ENCODE measurements at regions not wholly inside any gene's neighbourhood (a gene's known extent, or its start where the extent isn't known, plus 50 kb on each side); places are given as distances from the start of the nearest gene placed in this dataset.

DNA sequence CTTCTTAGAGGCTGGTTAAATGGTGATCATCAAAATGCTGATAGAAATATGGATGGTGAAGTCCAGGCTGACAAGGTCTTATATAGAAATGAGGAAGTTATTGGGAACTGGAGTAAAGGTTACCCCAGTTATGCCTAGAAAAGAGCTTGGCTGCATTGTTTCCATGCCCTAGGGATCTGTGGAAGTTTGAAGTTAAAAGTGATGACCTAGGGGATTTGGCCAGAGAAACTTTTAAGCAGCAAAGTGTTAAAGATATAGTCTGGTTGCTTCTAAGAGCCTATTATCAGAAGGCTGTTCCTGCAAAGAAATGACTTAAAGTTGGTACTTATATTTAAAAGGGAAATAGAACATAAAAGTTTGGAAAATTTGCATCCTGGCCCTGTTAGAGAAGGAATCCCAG lies 200.3 kb downstream of the ICE1 start:
- Mint-ChIP-seq H3K9me3 (peaks cover 5 to 7% of the 10 kb centered on the region in 2 donors), H3K36me3 (no peaks in the 10 kb centered on the region), H3K4me3 (no peak overlapping the region), H3K4me1 (no peaks in the 10 kb centered on the region), H3K27ac (no peak overlapping the region), H3K27me3 (ENCODE audit: low read depth in 2 of 2) (peaks cover under 1 to 3% of the 10 kb centered on the region in 2 donors)
- Histone ChIP-seq H3K27ac (ENCODE audit: low read length) (no peak overlapping the region), H3K4me3 (ENCODE audit: low read length) (no peak overlapping the region), H3K4me1 (ENCODE audit: control insufficient read depth, insufficient read depth, low read length) (no peaks in the 10 kb centered on the region), H3K27me3 (ENCODE audit: control insufficient read depth, insufficient read depth, low read length) (no peaks in the 10 kb centered on the region), H3K9me3 (ENCODE audit: control insufficient read depth, insufficient read depth, low read length) (peaks cover 9% of the 10 kb centered on the region), H3K36me3 (ENCODE audit: control insufficient read depth, insufficient read depth, low read length) (no peaks in the 10 kb centered on the region)
- TF ChIP-seq, protein P1, sequence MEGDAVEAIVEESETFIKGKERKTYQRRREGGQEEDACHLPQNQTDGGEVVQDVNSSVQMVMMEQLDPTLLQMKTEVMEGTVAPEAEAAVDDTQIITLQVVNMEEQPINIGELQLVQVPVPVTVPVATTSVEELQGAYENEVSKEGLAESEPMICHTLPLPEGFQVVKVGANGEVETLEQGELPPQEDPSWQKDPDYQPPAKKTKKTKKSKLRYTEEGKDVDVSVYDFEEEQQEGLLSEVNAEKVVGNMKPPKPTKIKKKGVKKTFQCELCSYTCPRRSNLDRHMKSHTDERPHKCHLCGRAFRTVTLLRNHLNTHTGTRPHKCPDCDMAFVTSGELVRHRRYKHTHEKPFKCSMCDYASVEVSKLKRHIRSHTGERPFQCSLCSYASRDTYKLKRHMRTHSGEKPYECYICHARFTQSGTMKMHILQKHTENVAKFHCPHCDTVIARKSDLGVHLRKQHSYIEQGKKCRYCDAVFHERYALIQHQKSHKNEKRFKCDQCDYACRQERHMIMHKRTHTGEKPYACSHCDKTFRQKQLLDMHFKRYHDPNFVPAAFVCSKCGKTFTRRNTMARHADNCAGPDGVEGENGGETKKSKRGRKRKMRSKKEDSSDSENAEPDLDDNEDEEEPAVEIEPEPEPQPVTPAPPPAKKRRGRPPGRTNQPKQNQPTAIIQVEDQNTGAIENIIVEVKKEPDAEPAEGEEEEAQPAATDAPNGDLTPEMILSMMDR (IDR thresholded peaks at IDR 0.05): no peak
- intact Hi-C loops (cut with micrococcal nuclease): no loop called here
- no peak for DNase-seq
- ATAC-seq: no peak

DNA sequence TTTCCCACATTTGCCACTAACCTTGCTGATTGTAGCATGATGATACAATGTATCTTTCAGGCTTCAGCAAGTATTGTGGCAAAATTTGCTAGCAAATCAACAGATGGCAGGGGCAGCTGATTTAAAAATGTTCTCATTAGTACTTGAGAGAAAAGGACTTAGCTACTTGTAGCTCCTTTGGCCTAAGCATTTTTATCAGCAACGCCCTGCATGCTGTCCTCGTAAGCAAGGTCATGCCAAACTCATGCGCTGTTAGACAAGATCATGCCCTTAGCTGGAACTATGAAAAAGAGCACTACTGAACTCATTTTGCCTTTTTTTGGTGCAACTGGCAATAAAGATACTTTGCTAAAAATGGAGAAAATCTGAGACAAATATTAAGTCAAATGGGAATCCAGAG lies 197.1 kb downstream of the ICE1 start:
- Mint-ChIP-seq H3K9me3 (peaks cover 4 to 5% of the 10 kb centered on the region in 2 donors), H3K27me3 (ENCODE audit: low read depth in 2 of 2) (peaks cover 4 to 20% of the 10 kb centered on the region in 2 donors), H3K36me3 (no peaks in the 10 kb centered on the region), H3K4me3 (no peak overlapping the region), H3K27ac (no peak overlapping the region), H3K4me1 (no peaks in the 10 kb centered on the region)
- Histone ChIP-seq H3K27ac (ENCODE audit: low read length) (no peak overlapping the region), H3K27me3 (ENCODE audit: control insufficient read depth, insufficient read depth, low read length) (no peaks in the 10 kb centered on the region), H3K9me3 (ENCODE audit: control insufficient read depth, insufficient read depth, low read length) (peaks cover 9% of the 10 kb centered on the region), H3K4me3 (ENCODE audit: low read length) (no peak overlapping the region), H3K4me1 (ENCODE audit: control insufficient read depth, insufficient read depth, low read length) (no peaks in the 10 kb centered on the region), H3K36me3 (ENCODE audit: control insufficient read depth, insufficient read depth, low read length) (no peaks in the 10 kb centered on the region)
- DNase-seq (no peak), ATAC-seq (no peak)
- intact Hi-C loops (cut with micrococcal nuclease): no loop called here
- TF ChIP-seq, protein P1 (IDR thresholded peaks at IDR 0.05): no peak
- WGBS (ENCODE audit: insufficient coverage): 89% methylated on average over 3 of the region's 3 CpGs

DNA sequence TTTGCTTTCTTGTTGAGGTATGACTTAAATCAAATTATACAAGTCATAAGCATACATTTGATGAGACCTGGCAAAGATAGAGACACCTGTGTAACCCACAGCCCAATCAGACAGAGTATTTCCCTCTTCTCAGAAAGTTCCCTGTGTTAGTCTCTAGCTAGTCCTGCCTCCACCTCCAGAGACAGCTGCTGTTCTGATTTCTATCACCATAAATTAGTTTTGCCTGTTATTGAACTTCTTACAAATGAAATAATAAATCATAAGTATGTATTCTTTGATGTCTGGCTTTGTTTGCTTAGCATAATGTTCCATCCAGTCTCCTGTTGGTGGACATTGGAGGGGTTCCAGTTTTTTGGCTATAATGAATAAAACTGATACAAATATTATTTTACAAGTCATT lies 194.5 kb downstream of the ICE1 start:
- Mint-ChIP-seq H3K27ac (no peak overlapping the region), H3K27me3 (ENCODE audit: low read depth in 2 of 2) (peaks cover 6 to 20% of the 10 kb centered on the region in 2 donors), H3K4me1 (no peaks in the 10 kb centered on the region), H3K4me3 (no peak overlapping the region), H3K36me3 (no peaks in the 10 kb centered on the region), H3K9me3 (no peaks in the 10 kb centered on the region)
- no peaks in the 10 kb centered on the region for H3K9me3 ChIP-seq (ENCODE audit: control insufficient read depth, insufficient read depth, low read length)
- no peaks in the 10 kb centered on the region for H3K4me1 ChIP-seq (ENCODE audit: control insufficient read depth, insufficient read depth, low read length)
- H3K36me3 ChIP-seq (ENCODE audit: control insufficient read depth, insufficient read depth, low read length): no peaks in the 10 kb centered on the region
- TF ChIP-seq, protein P1 (IDR thresholded peaks at IDR 0.05): no peak
- no peaks in the 10 kb centered on the region for H3K27me3 ChIP-seq (ENCODE audit: control insufficient read depth, insufficient read depth, low read length)
- intact Hi-C loops (cut with micrococcal nuclease): no loop called here
- DNase-seq (no peak), ATAC-seq (no peak)
- no peak overlapping the region for H3K27ac ChIP-seq (ENCODE audit: low read length)
- no peak overlapping the region for H3K4me3 ChIP-seq (ENCODE audit: low read length)

DNA sequence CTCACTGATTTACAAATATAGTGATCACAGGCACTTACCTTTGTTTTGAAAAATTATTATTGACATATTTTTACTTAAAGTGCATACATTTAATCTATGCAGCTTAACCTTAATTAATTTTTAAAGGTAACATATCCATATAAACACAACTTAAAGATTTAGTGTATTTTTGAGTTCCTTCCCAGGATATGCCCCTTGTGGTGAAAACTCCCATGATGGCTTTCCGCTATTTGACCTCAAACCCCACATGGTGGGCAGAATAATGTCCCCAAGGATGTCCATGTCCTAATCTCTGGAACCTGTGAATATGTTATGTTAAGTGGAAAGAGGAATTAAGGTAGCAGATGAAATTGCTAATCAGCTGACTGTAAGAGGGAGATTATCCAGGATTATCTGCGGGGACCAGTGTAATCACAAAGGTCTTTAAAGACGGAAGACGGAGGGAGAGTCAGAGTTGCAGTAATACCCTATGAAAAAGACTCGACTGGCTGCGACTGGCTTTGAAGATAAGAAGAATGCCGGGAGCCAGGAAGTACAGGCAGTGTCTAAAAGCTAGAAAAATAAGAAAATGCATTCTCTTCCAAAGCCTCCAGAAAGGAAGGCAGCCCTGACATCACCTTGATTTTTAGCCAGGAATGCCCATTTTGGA lies 193.9 kb downstream of the ICE1 start:
- H3K27ac Mint-ChIP-seq: no peak overlapping the region
- no peak overlapping the region for H3K4me3 Mint-ChIP-seq
- Histone ChIP-seq H3K4me3 (ENCODE audit: low read length) (no peak overlapping the region), H3K27me3 (ENCODE audit: control insufficient read depth, insufficient read depth, low read length) (no peaks in the 10 kb centered on the region), H3K36me3 (ENCODE audit: control insufficient read depth, insufficient read depth, low read length) (no peaks in the 10 kb centered on the region), H3K4me1 (ENCODE audit: control insufficient read depth, insufficient read depth, low read length) (no peaks in the 10 kb centered on the region), H3K9me3 (ENCODE audit: control insufficient read depth, insufficient read depth, low read length) (no peaks in the 10 kb centered on the region), H3K27ac (ENCODE audit: low read length) (no peak overlapping the region)
- H3K36me3 Mint-ChIP-seq: no peaks in the 10 kb centered on the region
- TF ChIP-seq, protein P1 (IDR thresholded peaks at IDR 0.05): no peak
- intact Hi-C loops (cut with micrococcal nuclease): no loop called here
- 25% methylated on average over 7 of the region's 7 CpGs for WGBS (ENCODE audit: insufficient coverage)
- no peaks in the 10 kb centered on the region for H3K9me3 Mint-ChIP-seq
- DNase-seq (no peak), ATAC-seq (no peak)
- no peaks in the 10 kb centered on the region for H3K4me1 Mint-ChIP-seq
- H3K27me3 Mint-ChIP-seq (ENCODE audit: low read depth in 2 of 2): peaks cover 6 to 20% of the 10 kb centered on the region in 2 donors
